Nephron (organoid): ENCODE measurements at regions not wholly inside any gene's neighbourhood (a gene's known extent, or its start where the extent isn't known, plus 50 kb on each side); places are given as distances from the start of the nearest gene placed in this dataset.

Source experiments
- H3K27ac Mint-ChIP-seq, 3 experiments: 2 replicates each; pipeline ENCODE4 v1.8.0; 2020; ENCODE audit warnings: mixed read lengths in 3 of 3, mild to moderate bottlenecking in 2 of 3, moderate library complexity in 1 of 3
- H3K27me3 Mint-ChIP-seq: 2 replicates; pipeline ENCODE4 v1.8.0; 2021; ENCODE audit warnings: low read depth, mild to moderate bottlenecking, moderate library complexity, mixed read lengths
- H3K36me3 Mint-ChIP-seq: 2 replicates; pipeline ENCODE4 v1.8.0; 2020; ENCODE audit warnings: low read depth, mixed read lengths
- H3K4me1 Mint-ChIP-seq: 2 replicates; pipeline ENCODE4 v1.8.0; 2020; ENCODE audit warnings: mixed read lengths
- H3K4me3 Mint-ChIP-seq, 3 experiments: 2 replicates each; pipeline ENCODE4 v1.8.0; 2020; ENCODE audit warnings: mild to moderate bottlenecking in 3 of 3, mixed read lengths in 3 of 3, moderate library complexity in 2 of 3
- H3K9me3 Mint-ChIP-seq: 2 replicates; pipeline ENCODE4 v1.8.0; 2020; ENCODE audit warnings: mixed read lengths
- CTCF ChIP-seq, 3 experiments: fragments of 200-600 bp; sonication (generic); IDR thresholded peaks; one replicate each; pipeline ENCODE4 v1.5.0; 2021; ENCODE audit warnings: antibody characterized with exemption in 3 of 3; ENCODE audit not compliant: unreplicated experiment in 3 of 3

- no peak overlapping the region for H3K4me3 Mint-ChIP-seq
- H3K27me3 Mint-ChIP-seq, result peaks cover 4% of the 10 kb centered on the region
- H3K27ac Mint-ChIP-seq, result no peak overlapping the region
- H3K4me1 Mint-ChIP-seq, result no peaks in the 10 kb centered on the region
- H3K9me3 Mint-ChIP-seq, result peaks cover 4% of the 10 kb centered on the region
- TF ChIP-seq CTCF (IDR thresholded peaks at IDR 0.05; ENCODE audit: unreplicated experiment in 3 of 3), result no peak
- no peaks in the 10 kb centered on the region for H3K36me3 Mint-ChIP-seq
Measured at GRCh38 chr1:222247811-222248310, 300.0 kb downstream of the HHIPL2 start.

DNA sequence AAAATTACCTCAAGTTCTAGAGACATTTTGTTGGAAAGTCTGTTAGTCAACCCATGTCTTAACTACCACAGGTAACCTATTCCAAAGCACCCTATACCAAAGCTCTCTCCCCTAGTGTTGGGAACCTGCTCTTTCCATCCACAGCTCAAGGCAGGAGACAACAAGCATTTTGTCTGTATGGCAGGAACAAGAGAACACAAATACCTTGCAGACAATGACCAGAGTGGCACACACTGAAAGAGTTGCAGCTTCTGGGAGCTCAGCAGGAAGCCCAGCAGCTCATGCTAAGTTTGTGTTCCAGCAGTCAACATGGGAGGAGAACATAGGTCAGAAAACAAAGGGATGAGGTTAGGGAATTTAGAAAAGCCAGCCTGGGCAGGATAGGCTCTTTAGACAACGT, 300.8 kb downstream of the HHIPL2 start:
- H3K27ac Mint-ChIP-seq, result no peak overlapping the region

DNA sequence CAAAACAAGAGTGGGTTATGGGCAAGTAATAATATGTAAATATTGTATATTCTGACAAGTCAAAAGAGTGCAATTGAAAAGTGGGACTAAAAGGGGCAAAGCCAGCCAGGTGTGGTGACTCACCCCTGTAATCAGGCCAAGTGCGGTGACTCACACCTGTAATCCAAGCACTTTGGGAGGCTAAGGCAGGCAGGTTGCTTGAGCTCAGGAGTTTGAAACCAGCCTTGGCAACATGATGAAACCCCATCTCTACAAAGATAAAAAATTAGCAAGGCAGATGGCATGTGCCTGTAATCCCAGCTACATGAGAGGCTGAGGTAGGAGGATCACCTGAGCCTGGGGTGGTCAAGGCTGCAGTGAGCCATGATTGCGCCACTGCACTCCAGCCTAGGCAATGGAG, 304.0 kb downstream of the HHIPL2 start:
- Mint-ChIP-seq H3K9me3 (no peaks in the 10 kb centered on the region), H3K27ac (no peak overlapping the region), H3K4me3 (no peak overlapping the region), H3K27me3 (no peaks in the 10 kb centered on the region), H3K36me3 (no peaks in the 10 kb centered on the region), H3K4me1 (no peaks in the 10 kb centered on the region)
- TF ChIP-seq CTCF (IDR thresholded peaks at IDR 0.05; ENCODE audit: unreplicated experiment in 3 of 3), result no peak

More for the DNA sequence above, 300.8 kb downstream of the HHIPL2 start:
- H3K4me3 Mint-ChIP-seq, result no peak overlapping the region
- no peaks in the 10 kb centered on the region for H3K9me3 Mint-ChIP-seq
- no peak for TF ChIP-seq CTCF (IDR thresholded peaks at IDR 0.05; ENCODE audit: unreplicated experiment in 3 of 3)
- no peaks in the 10 kb centered on the region for H3K4me1 Mint-ChIP-seq
- H3K36me3 Mint-ChIP-seq, result no peaks in the 10 kb centered on the region
- peaks cover under 1% of the 10 kb centered on the region for H3K27me3 Mint-ChIP-seq

GRCh38 chr1:222242492-222242891, 305.4 kb downstream of the HHIPL2 start:
- TF ChIP-seq CTCF (IDR thresholded peaks at IDR 0.05; ENCODE audit: unreplicated experiment in 3 of 3), result no peak
- Mint-ChIP-seq H3K4me1 (no peaks in the 10 kb centered on the region), H3K9me3 (no peaks in the 10 kb centered on the region)

DNA sequence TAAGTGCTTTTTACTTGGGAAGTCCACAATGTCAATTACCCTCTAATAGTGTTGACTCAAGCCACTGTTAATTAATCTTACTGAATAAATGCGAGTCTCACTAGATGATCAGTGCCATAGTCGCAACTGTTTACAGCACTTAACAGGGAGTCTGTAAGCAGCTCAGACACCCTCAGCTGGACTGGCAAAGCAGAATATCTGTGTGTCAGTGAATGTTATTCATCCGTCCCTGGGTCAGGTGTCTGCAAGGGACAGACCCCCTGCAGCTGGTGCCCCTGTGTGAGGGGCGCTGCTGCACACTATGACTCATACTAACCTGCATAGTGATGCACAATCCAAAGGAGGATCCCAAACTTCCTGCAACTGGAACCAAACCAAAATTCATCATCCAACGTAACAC, 306.5 kb downstream of the HHIPL2 start:
- no peaks in the 10 kb centered on the region for H3K36me3 Mint-ChIP-seq
- H3K4me3 Mint-ChIP-seq, result no peak overlapping the region
- TF ChIP-seq CTCF (IDR thresholded peaks at IDR 0.05; ENCODE audit: unreplicated experiment in 3 of 3), result no peak
- no peaks in the 10 kb centered on the region for H3K4me1 Mint-ChIP-seq
- H3K9me3 Mint-ChIP-seq, result no peaks in the 10 kb centered on the region
- H3K27me3 Mint-ChIP-seq, result no peaks in the 10 kb centered on the region
- H3K27ac Mint-ChIP-seq, result no peak overlapping the region

More at GRCh38 chr1:222242492-222242891, 305.4 kb downstream of the HHIPL2 start:
- Mint-ChIP-seq H3K27me3 (no peaks in the 10 kb centered on the region), H3K4me3 (no peak overlapping the region), H3K36me3 (no peaks in the 10 kb centered on the region), H3K27ac (no peak overlapping the region)

DNA sequence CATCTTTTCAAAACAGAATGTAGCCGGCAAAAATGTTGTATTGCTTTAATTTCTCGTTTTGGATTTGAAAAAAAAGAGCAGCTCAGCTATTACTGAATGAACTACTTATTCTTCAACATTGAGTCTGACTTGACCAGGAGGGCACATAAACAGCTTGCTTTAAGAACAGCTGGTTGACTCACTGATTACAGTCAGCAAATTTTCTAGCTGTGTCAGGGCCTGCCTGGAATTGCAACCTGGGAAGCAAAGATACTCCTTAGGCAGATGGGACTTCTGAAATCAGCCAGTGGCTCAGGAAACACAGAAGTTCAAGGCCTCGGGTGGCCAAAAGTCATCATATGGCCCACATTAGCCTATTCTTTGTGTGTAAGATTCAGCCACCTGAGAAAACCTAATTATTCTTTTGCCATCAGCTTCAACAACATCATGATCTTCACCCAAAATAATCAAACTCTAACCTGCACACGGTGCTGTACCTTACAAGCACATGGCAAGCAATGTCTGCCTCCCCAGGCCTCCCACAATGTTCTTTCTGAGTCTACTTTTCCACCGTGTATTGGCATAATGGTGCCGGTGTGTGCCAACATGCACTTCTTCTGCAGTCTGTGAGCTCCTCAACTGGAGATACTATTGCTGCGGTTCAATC, 307.2 kb downstream of the HHIPL2 start:
- H3K27me3 Mint-ChIP-seq, result no peaks in the 10 kb centered on the region
- H3K27ac Mint-ChIP-seq, result peak overlapping the region in 1 of 3 experiments; percentile 13
- no peaks in the 10 kb centered on the region for H3K9me3 Mint-ChIP-seq
- H3K36me3 Mint-ChIP-seq, result no peaks in the 10 kb centered on the region
- no peak overlapping the region for H3K4me3 Mint-ChIP-seq
- H3K4me1 Mint-ChIP-seq, result no peaks in the 10 kb centered on the region
- no peak for TF ChIP-seq CTCF (IDR thresholded peaks at IDR 0.05; ENCODE audit: unreplicated experiment in 3 of 3)
